C4-2B (cell line): ENCODE measurements at regions not wholly inside any gene's neighbourhood (a gene's known extent, or its start where the extent isn't known, plus 50 kb on each side); places are given as distances from the start of the nearest gene placed in this dataset.

ENCODE experiments used
- ZFX ChIP-seq: fragments of 450-650 bp; IDR thresholded peaks from 2 replicates; pipeline ENCODE4 v1.6.1; 2017
- TF ChIP-seq, protein P1 (sequence below): fragments of 450-650 bp; conservative IDR thresholded peaks from 2 replicates; pipeline ENCODE4 v1.5.1; 2017; ENCODE audit warnings: mild to moderate bottlenecking

DNA sequence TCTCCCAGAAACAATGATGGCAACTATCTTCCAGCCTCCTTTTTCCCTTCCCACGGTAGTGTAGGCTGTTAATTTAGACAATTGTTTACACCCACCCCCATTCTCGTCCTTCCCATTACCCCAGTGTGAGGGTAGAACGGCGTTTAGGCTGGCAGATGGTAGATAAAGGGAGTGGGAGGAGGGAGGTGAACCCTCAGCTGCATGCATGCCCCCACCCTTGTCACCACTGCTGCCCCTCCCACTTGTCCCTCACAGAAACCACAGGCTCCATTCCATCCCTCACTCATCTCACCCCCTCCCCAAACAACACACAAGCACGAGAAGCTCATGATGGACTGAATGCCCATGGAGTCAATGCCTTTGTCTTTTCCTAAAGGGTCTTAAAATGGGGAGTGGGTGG is 107.9 kb upstream of the PARD3B start:
- TF ChIP-seq, protein P1, sequence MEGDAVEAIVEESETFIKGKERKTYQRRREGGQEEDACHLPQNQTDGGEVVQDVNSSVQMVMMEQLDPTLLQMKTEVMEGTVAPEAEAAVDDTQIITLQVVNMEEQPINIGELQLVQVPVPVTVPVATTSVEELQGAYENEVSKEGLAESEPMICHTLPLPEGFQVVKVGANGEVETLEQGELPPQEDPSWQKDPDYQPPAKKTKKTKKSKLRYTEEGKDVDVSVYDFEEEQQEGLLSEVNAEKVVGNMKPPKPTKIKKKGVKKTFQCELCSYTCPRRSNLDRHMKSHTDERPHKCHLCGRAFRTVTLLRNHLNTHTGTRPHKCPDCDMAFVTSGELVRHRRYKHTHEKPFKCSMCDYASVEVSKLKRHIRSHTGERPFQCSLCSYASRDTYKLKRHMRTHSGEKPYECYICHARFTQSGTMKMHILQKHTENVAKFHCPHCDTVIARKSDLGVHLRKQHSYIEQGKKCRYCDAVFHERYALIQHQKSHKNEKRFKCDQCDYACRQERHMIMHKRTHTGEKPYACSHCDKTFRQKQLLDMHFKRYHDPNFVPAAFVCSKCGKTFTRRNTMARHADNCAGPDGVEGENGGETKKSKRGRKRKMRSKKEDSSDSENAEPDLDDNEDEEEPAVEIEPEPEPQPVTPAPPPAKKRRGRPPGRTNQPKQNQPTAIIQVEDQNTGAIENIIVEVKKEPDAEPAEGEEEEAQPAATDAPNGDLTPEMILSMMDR: no peak
- TF ChIP-seq ZFX: no peak
